ENCODE measurements at regions not wholly inside any gene's neighbourhood (a gene's known extent, or its start where the extent isn't known, plus 50 kb on each side); places are given as distances from the start of the nearest gene placed in this dataset.
"Not testable (repeated sequence)": the region's sequence is repeated elsewhere in the genome, so short reads cannot be mapped to it uniquely, and the experiment has no call there.

GRCh38 chr13:110971486-110971885 is 56.6 kb upstream of the ANKRD10 start:
- Histone ChIP-seq H3K27ac (replicated peaks) (no peak overlapping the region), H3K4me3 (no peak overlapping the region), H3K27me3 (ENCODE audit: low read depth) (no peaks in the 10 kb centered on the region), H3K4me1 (no peaks in the 10 kb centered on the region), H3K9me3 (replicated peaks) (peaks cover 24% of the 10 kb centered on the region), H3K36me3 (no peaks in the 10 kb centered on the region)
- no peak for TF ChIP-seq CTCF (IDR thresholded peaks at IDR 0.05; ENCODE audit: borderline replicate concordance)
- intact Hi-C loops (cut with micrococcal nuclease), result no loop called here
- DNase-seq, result no peak

DNA sequence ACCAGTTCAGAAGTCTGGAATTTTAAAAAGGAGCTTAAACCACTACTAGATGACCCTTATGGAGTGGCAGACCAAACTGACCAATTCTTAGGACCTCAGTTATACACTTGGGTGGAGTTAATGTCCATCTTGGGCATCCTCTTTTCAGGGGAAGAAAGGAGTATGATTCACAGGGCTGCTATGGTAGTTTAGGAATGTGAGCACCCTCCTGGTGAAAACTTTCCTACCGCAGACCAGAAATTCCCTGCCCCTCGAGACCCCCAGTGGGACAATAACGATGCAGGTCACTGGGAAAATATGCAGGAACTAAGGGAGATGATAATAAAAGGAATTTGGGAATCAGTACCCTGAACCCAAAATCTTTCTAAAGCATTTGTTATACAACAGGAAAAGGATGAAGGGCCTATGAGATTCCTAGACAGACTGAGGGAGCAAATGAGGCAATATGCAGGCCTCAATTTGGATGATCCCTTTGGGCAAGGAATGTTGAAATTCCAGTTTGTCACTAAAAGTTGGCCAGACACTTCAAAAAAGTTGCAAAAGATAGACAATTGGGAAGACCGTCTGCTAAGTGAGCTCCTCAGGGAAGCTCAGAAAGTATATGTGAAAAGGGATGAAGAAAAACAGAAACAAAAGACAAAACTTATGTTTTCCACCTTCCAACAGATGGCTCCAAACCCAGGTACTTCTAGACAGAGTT is 52.4 kb upstream of the ANKRD10 start:
- H3K36me3 ChIP-seq; H3K4me1 ChIP-seq; H3K4me3 ChIP-seq; H3K27me3 ChIP-seq (ENCODE audit: low read depth); intact Hi-C loops (cut with micrococcal nuclease); DNase-seq; H3K27ac ChIP-seq (replicated peaks): not testable (repeated sequence)
- peaks cover 34% of the 10 kb centered on the region for H3K9me3 ChIP-seq (replicated peaks)

DNA sequence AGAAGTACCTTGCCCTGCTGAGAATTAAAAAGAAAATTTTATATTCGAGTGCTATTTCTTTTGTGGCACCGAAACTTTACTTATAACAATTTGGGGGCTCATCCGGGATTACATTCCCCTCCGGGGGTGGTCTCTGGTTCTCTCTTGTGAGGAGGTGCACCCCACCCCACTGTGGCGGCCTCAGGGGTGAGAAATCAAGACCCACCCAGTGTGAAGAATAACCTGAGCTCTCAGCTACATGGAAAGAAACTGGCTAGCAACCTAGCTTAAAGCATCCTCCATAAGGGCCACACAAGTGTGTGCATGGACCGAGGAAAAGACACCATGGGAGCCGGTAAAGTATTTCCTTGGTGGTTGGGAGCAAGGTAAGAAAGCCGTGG is 50.9 kb upstream of the ANKRD10 start:
- Histone ChIP-seq H3K27ac (replicated peaks) (no peak overlapping the region), H3K36me3 (no peaks in the 10 kb centered on the region), H3K4me3 (no peak overlapping the region), H3K27me3 (ENCODE audit: low read depth) (no peaks in the 10 kb centered on the region), H3K4me1 (no peaks in the 10 kb centered on the region), H3K9me3 (replicated peaks) (peaks cover 43% of the 10 kb centered on the region)
- TF ChIP-seq CTCF (IDR thresholded peaks at IDR 0.05; ENCODE audit: borderline replicate concordance), result no peak
- DNase-seq, result no peak
- intact Hi-C loops (cut with micrococcal nuclease), result no loop called here

DNA sequence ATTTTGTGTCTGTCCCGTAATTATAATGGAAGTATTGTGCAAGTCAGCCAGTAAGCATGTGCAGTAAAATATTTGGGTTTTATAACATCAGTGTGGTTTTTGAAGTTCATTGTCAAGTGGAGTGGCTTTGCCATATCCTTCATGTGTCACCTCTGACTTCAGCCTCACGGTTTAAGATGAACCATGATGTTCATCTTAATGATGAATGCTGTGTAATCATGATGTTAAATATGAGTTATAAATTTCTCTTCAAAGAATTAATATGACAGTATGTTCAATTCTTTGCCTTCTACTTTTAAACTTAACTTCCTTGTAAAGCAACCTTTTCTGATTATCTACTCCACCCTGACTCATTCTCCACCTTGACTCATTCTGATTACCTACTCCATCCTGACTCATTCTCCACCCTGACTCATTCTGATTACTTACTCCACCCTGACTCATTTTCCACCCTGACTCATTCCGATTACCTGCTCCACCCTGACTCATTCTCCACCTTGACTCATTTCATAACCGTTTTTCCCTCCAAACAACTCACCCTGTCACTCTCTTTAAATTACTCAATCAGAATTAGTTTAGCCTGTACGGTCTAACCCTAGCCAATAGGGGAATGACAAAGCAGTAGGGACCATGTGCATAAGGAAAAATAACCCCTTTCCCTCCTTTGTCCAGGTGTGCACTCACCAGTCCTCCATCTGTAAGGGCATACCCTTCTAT is 50.3 kb upstream of the ANKRD10 start:
- Histone ChIP-seq H3K4me3 (no peak overlapping the region), H3K9me3 (replicated peaks) (peaks cover 43% of the 10 kb centered on the region), H3K27ac (replicated peaks) (no peak overlapping the region), H3K4me1 (no peaks in the 10 kb centered on the region), H3K27me3 (ENCODE audit: low read depth) (no peaks in the 10 kb centered on the region), H3K36me3 (no peaks in the 10 kb centered on the region)
- intact Hi-C loops (cut with micrococcal nuclease), result no loop called here
- no peak for DNase-seq
- no peak for TF ChIP-seq CTCF (IDR thresholded peaks at IDR 0.05; ENCODE audit: borderline replicate concordance)

Measured in left ventricle myocardium inferior (tissue), 1 donor.